HCT116 (cell line): ENCODE measurements at regions not wholly inside any gene's neighbourhood (a gene's known extent, or its start where the extent isn't known, plus 50 kb on each side); places are given as distances from the start of the nearest gene placed in this dataset.

ENCODE experiments used
- EZH2 ChIP-seq: fragments of 200-600 bp; sonication (generic); IDR thresholded peaks from 2 replicates; pipeline ENCODE4 v1.6.1; 2017; ENCODE audit warnings: antibody characterized with exemption, mixed run types
- POLR2A ChIP-seq: IDR thresholded peaks from 2 replicates; pipeline ENCODE4 v1.7.0; 2011; ENCODE audit warnings: borderline replicate concordance; ENCODE audit not compliant: insufficient read depth, insufficient read length; ENCODE audit errors: extremely low read depth
- TCF7L2 ChIP-seq: IDR thresholded peaks from 2 replicates; pipeline ENCODE4 v1.7.0; 2011; ENCODE audit warnings: borderline replicate concordance, inconsistent platforms; ENCODE audit not compliant: insufficient read depth, insufficient read length; ENCODE audit errors: extremely low read depth
- ZNF274 ChIP-seq: fragments of 200-500 bp; sonication (Bioruptor generic); IDR thresholded peaks from 2 replicates; pipeline ENCODE4 v1.6.1; 2014; ENCODE audit warnings: mild to moderate bottlenecking, low read depth, low read length, inconsistent platforms

GRCh38 chr11:24145411-24145810 is 351.4 kb upstream of the LUZP2 start:
- TF ChIP-seq ZNF274 (no peak), POLR2A (no peak), TCF7L2 (no peak), EZH2 (no peak)
